H9 (cell line): ENCODE measurements at regions not wholly inside any gene's neighbourhood (a gene's known extent, or its start where the extent isn't known, plus 50 kb on each side); places are given as distances from the start of the nearest gene placed in this dataset.

Experiments used
- DNase-seq: peaks from one replicate; pipeline ENCODE4 v3.0.0-alpha.2; 2017
- H2AFZ ChIP-seq: one replicate; pipeline ENCODE4 v1.6.1; 2013; ENCODE audit warnings: mild to moderate bottlenecking, low read length, control low read depth, moderate library complexity
- H2AK5ac ChIP-seq: 2 replicates; pipeline ENCODE4 v1.6.1; 2013; ENCODE audit warnings: low read length, control low read depth, mixed read lengths; ENCODE audit not compliant: insufficient read length
- H2BK120ac ChIP-seq: one replicate; pipeline ENCODE4 v1.6.1; 2013; ENCODE audit warnings: low read depth, mild to moderate bottlenecking, low read length, control low read depth, inconsistent platforms; ENCODE audit not compliant: poor library complexity, severe bottlenecking
- H2BK12ac ChIP-seq: 2 replicates; pipeline ENCODE4 v1.6.1; 2013; ENCODE audit warnings: low read length, control low read depth, mixed read lengths, low read depth; ENCODE audit not compliant: insufficient read length
- H2BK15ac ChIP-seq: 2 replicates; pipeline ENCODE4 v1.6.1; 2013; ENCODE audit warnings: low read depth, low read length, control low read depth
- H2BK20ac ChIP-seq: one replicate; pipeline ENCODE4 v1.6.1; 2013; ENCODE audit warnings: low read depth, mild to moderate bottlenecking, low read length, control low read depth, inconsistent platforms; ENCODE audit not compliant: poor library complexity, severe bottlenecking
- H2BK5ac ChIP-seq: 2 replicates; pipeline ENCODE4 v1.6.1; 2013; ENCODE audit warnings: low read length, control low read depth, mixed read lengths; ENCODE audit not compliant: insufficient read length
- H3K14ac ChIP-seq: 2 replicates; pipeline ENCODE4 v1.6.1; 2013; ENCODE audit warnings: low read length, control low read depth; ENCODE audit not compliant: insufficient read depth
- H3K18ac ChIP-seq: 2 replicates; pipeline ENCODE4 v1.6.1; 2013; ENCODE audit warnings: low read depth, mild to moderate bottlenecking, mixed read lengths, low read length, control low read depth; ENCODE audit not compliant: insufficient read length
- H3K23ac ChIP-seq: 2 replicates; pipeline ENCODE4 v1.6.1; 2013; ENCODE audit warnings: low read length, control low read depth, mixed read lengths, low read depth; ENCODE audit not compliant: insufficient read length
- H3K23me2 ChIP-seq: 2 replicates; pipeline ENCODE4 v1.6.1; 2013; ENCODE audit warnings: low read depth, mild to moderate bottlenecking, mixed read lengths, low read length, control low read depth; ENCODE audit not compliant: insufficient read length, poor library complexity, severe bottlenecking
- H3K27ac ChIP-seq: 2 replicates; pipeline ENCODE4 v1.5.1; 2013; ENCODE audit warnings: low read length, control low read depth, mixed read lengths, low read depth; ENCODE audit not compliant: insufficient read length
- H3K27me3 ChIP-seq: 2 replicates; pipeline ENCODE4 v1.6.1; 2013; ENCODE audit warnings: low read length, control low read depth, inconsistent platforms; ENCODE audit not compliant: insufficient read depth
- H3K4ac ChIP-seq: 2 replicates; pipeline ENCODE4 v1.6.1; 2013; ENCODE audit warnings: low read depth, mild to moderate bottlenecking, control low read depth, inconsistent platforms, low read length, moderate library complexity
- H3K4me1 ChIP-seq: 2 replicates; pipeline ENCODE4 v1.6.1; 2013; ENCODE audit warnings: low read length, control low read depth, inconsistent platforms; ENCODE audit not compliant: insufficient read depth
- H3K4me2 ChIP-seq: 2 replicates; pipeline ENCODE4 v1.6.1; 2013; ENCODE audit warnings: low read length, control low read depth, mixed read lengths; ENCODE audit not compliant: insufficient read length, insufficient read depth
- H3K56ac ChIP-seq: 2 replicates; pipeline ENCODE4 v1.6.1; 2013; ENCODE audit warnings: low read depth, mild to moderate bottlenecking, mixed read lengths, low read length, control low read depth; ENCODE audit not compliant: insufficient read length
- H3K79me1 ChIP-seq: 2 replicates; pipeline ENCODE4 v1.6.1; 2013; ENCODE audit warnings: low read depth, mild to moderate bottlenecking, moderate library complexity, low read length, control low read depth, inconsistent platforms; ENCODE audit not compliant: insufficient read depth, poor library complexity, severe bottlenecking
- H3K79me2 ChIP-seq: 2 replicates; pipeline ENCODE4 v1.6.1; 2013; ENCODE audit warnings: low read length, control low read depth, inconsistent platforms; ENCODE audit not compliant: insufficient read depth
- H3K9ac ChIP-seq: 2 replicates; pipeline ENCODE4 v1.6.1; 2013; ENCODE audit warnings: low read length, control low read depth, mixed read lengths; ENCODE audit not compliant: insufficient read length; ENCODE audit errors: extremely low read depth
- H3K9me3 ChIP-seq: one replicate; pipeline ENCODE4 v1.6.1; 2013; ENCODE audit warnings: low read depth, low read length, inconsistent platforms; ENCODE audit not compliant: control insufficient read depth
- H3T11ph ChIP-seq: one replicate; pipeline ENCODE4 v1.6.1; 2013; ENCODE audit warnings: mild to moderate bottlenecking, low read length, control low read depth, inconsistent platforms
- H4K20me1 ChIP-seq: one replicate; pipeline ENCODE4 v1.6.1; 2013; ENCODE audit not compliant: control insufficient read depth, insufficient read length, insufficient read depth
- H4K5ac ChIP-seq: 2 replicates; pipeline ENCODE4 v1.6.1; 2013; ENCODE audit warnings: low read depth, mild to moderate bottlenecking, mixed read lengths, low read length, control low read depth; ENCODE audit not compliant: insufficient read length
- H4K8ac ChIP-seq: replicated peaks from 2 replicates; pipeline ENCODE4 v1.6.1; 2013; ENCODE audit warnings: low read length, control low read depth, mixed read lengths, low read depth; ENCODE audit not compliant: insufficient read length
- H4K91ac ChIP-seq: 2 replicates; pipeline ENCODE4 v1.6.1; 2013; ENCODE audit warnings: low read depth, mild to moderate bottlenecking, moderate library complexity, mixed read lengths, low read length, control low read depth; ENCODE audit not compliant: insufficient read length
- H3K27ac Mint-ChIP-seq, 3 experiments: 2 replicates in 2 of 3; 3 replicates in 1 of 3; pipeline ENCODE4 v1.8.0; 2020 to 2021; ENCODE audit warnings: mixed read lengths in 3 of 3, mild to moderate bottlenecking in 1 of 3, moderate library complexity in 1 of 3
- H3K27me3 Mint-ChIP-seq: 2 replicates; pipeline ENCODE4 v1.8.0; 2021; ENCODE audit warnings: low read depth, mild to moderate bottlenecking, moderate library complexity, mixed read lengths
- H3K36me3 Mint-ChIP-seq, 3 experiments: 2 replicates in 2 of 3; 3 replicates in 1 of 3; pipeline ENCODE4 v1.8.0; 2020 to 2021; ENCODE audit warnings: low read depth in 3 of 3, mixed read lengths in 3 of 3; ENCODE audit not compliant: insufficient read depth in 1 of 3
- H3K4me1 Mint-ChIP-seq, 2 experiments: 2 replicates each; pipeline ENCODE4 v1.8.0; 2020; ENCODE audit warnings: mixed read lengths in 2 of 2
- H3K4me3 Mint-ChIP-seq, 2 experiments: 2 replicates in 1 of 2; 3 replicates in 1 of 2; pipeline ENCODE4 v1.8.0; 2020 to 2021; ENCODE audit warnings: mild to moderate bottlenecking in 2 of 2, mixed read lengths in 2 of 2, moderate library complexity in 1 of 2
- H3K9me3 Mint-ChIP-seq, 2 experiments: 2 replicates in 1 of 2; 3 replicates in 1 of 2; pipeline ENCODE4 v1.8.0; 2020; ENCODE audit warnings: mild to moderate bottlenecking in 2 of 2, mixed read lengths in 2 of 2, moderate library complexity in 1 of 2
- WGBS: extraction: QIAGEN DNeasy Blood & Tissue Kit; methylation state at CpG from one replicate; pipeline ENCODE4 v1.1.7; 2013; ENCODE audit warnings: missing lambda C conversion rate, low lambda C conversion rate, mixed read lengths; ENCODE audit not compliant: insufficient read length; ENCODE audit errors: extremely low coverage; 5-methylcytosine and 5-hydroxymethylcytosine counted together
- TF ChIP-seq, protein P1 (sequence below): fragments of 200-600 bp; sonication (generic); conservative IDR thresholded peaks from 3 replicates; pipeline ENCODE4 v1.8.0; 2021; ENCODE audit warnings: antibody characterized with exemption, mild to moderate bottlenecking

DNA sequence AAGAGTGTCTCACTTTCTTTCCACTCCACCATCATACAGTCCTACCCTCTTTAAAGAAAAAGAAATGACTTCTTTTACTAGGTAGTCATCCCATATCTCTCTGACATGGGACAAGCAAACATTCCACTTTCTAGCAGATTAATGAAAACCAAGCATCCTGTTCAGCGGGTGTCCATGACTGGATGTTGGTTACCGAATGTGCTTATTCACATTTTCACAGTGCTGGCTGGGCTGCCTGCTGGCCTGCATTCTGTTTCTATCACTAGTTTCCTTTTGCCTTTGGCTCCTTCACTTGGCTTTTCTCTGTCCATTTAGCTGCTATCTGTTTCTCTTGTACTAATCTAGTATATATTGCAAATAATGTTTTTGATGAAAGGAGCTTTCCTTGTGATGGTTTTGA is 598.4 kb downstream of the RWDD3 start:
- TF ChIP-seq, protein P1, sequence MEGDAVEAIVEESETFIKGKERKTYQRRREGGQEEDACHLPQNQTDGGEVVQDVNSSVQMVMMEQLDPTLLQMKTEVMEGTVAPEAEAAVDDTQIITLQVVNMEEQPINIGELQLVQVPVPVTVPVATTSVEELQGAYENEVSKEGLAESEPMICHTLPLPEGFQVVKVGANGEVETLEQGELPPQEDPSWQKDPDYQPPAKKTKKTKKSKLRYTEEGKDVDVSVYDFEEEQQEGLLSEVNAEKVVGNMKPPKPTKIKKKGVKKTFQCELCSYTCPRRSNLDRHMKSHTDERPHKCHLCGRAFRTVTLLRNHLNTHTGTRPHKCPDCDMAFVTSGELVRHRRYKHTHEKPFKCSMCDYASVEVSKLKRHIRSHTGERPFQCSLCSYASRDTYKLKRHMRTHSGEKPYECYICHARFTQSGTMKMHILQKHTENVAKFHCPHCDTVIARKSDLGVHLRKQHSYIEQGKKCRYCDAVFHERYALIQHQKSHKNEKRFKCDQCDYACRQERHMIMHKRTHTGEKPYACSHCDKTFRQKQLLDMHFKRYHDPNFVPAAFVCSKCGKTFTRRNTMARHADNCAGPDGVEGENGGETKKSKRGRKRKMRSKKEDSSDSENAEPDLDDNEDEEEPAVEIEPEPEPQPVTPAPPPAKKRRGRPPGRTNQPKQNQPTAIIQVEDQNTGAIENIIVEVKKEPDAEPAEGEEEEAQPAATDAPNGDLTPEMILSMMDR = no peak
- H3K27me3 ChIP-seq = no peaks in the 10 kb centered on the region
- no peak overlapping the region for H2AK5ac ChIP-seq
- no peak overlapping the region for H3K4me3 Mint-ChIP-seq
- H2BK15ac ChIP-seq = no peak overlapping the region
- no CpG with 5 or more reads among the region's 2 CpGs for WGBS
- no peak overlapping the region for H3K18ac ChIP-seq
- no peak overlapping the region for H3T11ph ChIP-seq
- H4K91ac ChIP-seq = no peak overlapping the region
- H3K27ac ChIP-seq = no peak overlapping the region
- H4K8ac ChIP-seq = no peak overlapping the region
- no peak overlapping the region for H3K23ac ChIP-seq
- no peak overlapping the region for H2BK5ac ChIP-seq
- peaks cover 0 to 23% (median 5%) of the 10 kb centered on the region in 3 experiments; a peak in 4 of 7 replicates for H3K36me3 Mint-ChIP-seq
- no peaks in the 10 kb centered on the region for H4K20me1 ChIP-seq
- no peak overlapping the region for H2BK20ac ChIP-seq
- H3K4me1 Mint-ChIP-seq = peaks cover 0 to 3% of the 10 kb centered on the region in 2 experiments; a peak in 1 of 4 replicates
- no peak overlapping the region for H4K5ac ChIP-seq
- no peak overlapping the region for H3K4me2 ChIP-seq
- H2BK120ac ChIP-seq = no peak overlapping the region
- no peak for DNase-seq
- peaks cover 19 to 23% of the 10 kb centered on the region in 2 experiments for H3K9me3 Mint-ChIP-seq
- no peak overlapping the region for H3K4ac ChIP-seq
- H2BK12ac ChIP-seq = no peak overlapping the region
- H3K9me3 ChIP-seq = no peaks in the 10 kb centered on the region
- H3K79me1 ChIP-seq = no peaks in the 10 kb centered on the region
- no peak overlapping the region for H3K27ac Mint-ChIP-seq
- no peak overlapping the region for H3K56ac ChIP-seq
- no peak overlapping the region for H3K9ac ChIP-seq
- H2AFZ ChIP-seq = no peak overlapping the region
- H3K79me2 ChIP-seq = no peaks in the 10 kb centered on the region
- H3K27me3 Mint-ChIP-seq = no peaks in the 10 kb centered on the region
- no peaks in the 10 kb centered on the region for H3K23me2 ChIP-seq
- no peak overlapping the region for H3K14ac ChIP-seq
- H3K4me1 ChIP-seq = no peaks in the 10 kb centered on the region
